ENCODE measurements at regions not wholly inside any gene's neighbourhood (a gene's known extent, or its start where the extent isn't known, plus 50 kb on each side); places are given as distances from the start of the nearest gene placed in this dataset.
"Not testable (repeated sequence)": the region's sequence is repeated elsewhere in the genome, so short reads cannot be mapped to it uniquely, and the experiment has no call there.

- Histone ChIP-seq H3K4me1 (ENCODE audit: control insufficient read depth, insufficient read depth, low read length) (no peaks in the 10 kb centered on the region), H3K4me2 (ENCODE audit: low read length) (no peak overlapping the region), H3K4me3 (ENCODE audit: low read length) (no peak overlapping the region), H3K9me3 (replicated peaks; ENCODE audit: low read length) (no peaks in the 10 kb centered on the region), H3K27me3 (ENCODE audit: control insufficient read depth, insufficient read depth, low read length) (peaks cover 9% of the 10 kb centered on the region), H3K36me3 (ENCODE audit: insufficient read depth, low read length) (no peaks in the 10 kb centered on the region), H3K9ac (ENCODE audit: low read depth, low read length) (no peak overlapping the region)
Measured at GRCh38 chr17:79547586-79547985, 63.3 kb downstream of the RBFOX3 start.

- not testable (repeated sequence) for H3K4me1 ChIP-seq (ENCODE audit: control insufficient read depth, insufficient read depth, low read length); H3K4me2 ChIP-seq (ENCODE audit: low read length); H3K36me3 ChIP-seq (ENCODE audit: insufficient read depth, low read length); H3K9me3 ChIP-seq (replicated peaks; ENCODE audit: low read length); H3K27me3 ChIP-seq (ENCODE audit: control insufficient read depth, insufficient read depth, low read length); H3K4me3 ChIP-seq (ENCODE audit: low read length); H3K9ac ChIP-seq (ENCODE audit: low read depth, low read length)
Measured at GRCh38 chr17:79547171-79547570, 63.7 kb downstream of the RBFOX3 start.

DNA sequence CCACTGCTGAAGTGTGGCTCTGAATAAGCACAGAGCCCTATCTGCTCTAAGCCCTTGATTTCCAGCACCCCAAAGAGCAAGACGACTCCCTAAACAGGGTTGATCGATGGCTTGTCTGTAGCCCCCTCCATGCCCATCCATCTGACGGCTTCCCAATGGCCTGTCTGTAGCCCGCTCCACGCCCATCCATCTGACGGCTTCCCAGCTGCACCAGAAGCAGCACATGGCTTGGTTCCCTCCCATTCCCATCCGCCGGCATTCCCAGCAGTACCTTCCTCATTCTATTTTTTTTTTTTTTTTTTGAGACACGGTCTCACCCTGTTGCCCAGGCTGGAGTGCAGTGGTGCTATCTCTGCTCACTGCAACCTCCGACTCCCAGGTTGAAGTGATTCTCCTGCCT lies 64.5 kb downstream of the RBFOX3 start:
- Histone ChIP-seq H3K27me3 (ENCODE audit: control insufficient read depth, insufficient read depth, low read length) (peaks cover 12% of the 10 kb centered on the region), H3K9me3 (replicated peaks; ENCODE audit: low read length) (no peaks in the 10 kb centered on the region), H3K4me2 (ENCODE audit: low read length) (no peak overlapping the region)

GRCh38 chr17:79545251-79546005 lies 65.4 kb downstream of the RBFOX3 start:
- Histone ChIP-seq H3K9ac (ENCODE audit: low read depth, low read length) (no peak overlapping the region), H3K4me2 (ENCODE audit: low read length) (no peak overlapping the region), H3K4me1 (ENCODE audit: control insufficient read depth, insufficient read depth, low read length) (no peaks in the 10 kb centered on the region), H3K36me3 (ENCODE audit: insufficient read depth, low read length) (no peaks in the 10 kb centered on the region), H3K27me3 (ENCODE audit: control insufficient read depth, insufficient read depth, low read length) (peaks cover 12% of the 10 kb centered on the region), H3K4me3 (ENCODE audit: low read length) (no peak overlapping the region), H3K9me3 (replicated peaks; ENCODE audit: low read length) (no peaks in the 10 kb centered on the region)

More for the DNA sequence above, 64.5 kb downstream of the RBFOX3 start:
- H3K4me3 ChIP-seq (ENCODE audit: low read length) = no peak overlapping the region
- no peaks in the 10 kb centered on the region for H3K36me3 ChIP-seq (ENCODE audit: insufficient read depth, low read length)
- H3K9ac ChIP-seq (ENCODE audit: low read depth, low read length) = no peak overlapping the region
- H3K4me1 ChIP-seq (ENCODE audit: control insufficient read depth, insufficient read depth, low read length) = no peaks in the 10 kb centered on the region

- Histone ChIP-seq H3K36me3 (ENCODE audit: insufficient read depth, low read length) (no peaks in the 10 kb centered on the region), H3K4me1 (ENCODE audit: control insufficient read depth, insufficient read depth, low read length) (no peaks in the 10 kb centered on the region), H3K9ac (ENCODE audit: low read depth, low read length) (no peak overlapping the region), H3K9me3 (replicated peaks; ENCODE audit: low read length) (no peaks in the 10 kb centered on the region), H3K4me2 (ENCODE audit: low read length) (no peak overlapping the region), H3K4me3 (ENCODE audit: low read length) (no peak overlapping the region), H3K27me3 (ENCODE audit: control insufficient read depth, insufficient read depth, low read length) (peaks cover 12% of the 10 kb centered on the region)
Measured at GRCh38 chr17:79544142-79544914, 66.5 kb downstream of the RBFOX3 start.

GRCh38 chr17:79543531-79543930 lies 67.3 kb downstream of the RBFOX3 start:
- Histone ChIP-seq H3K9ac (ENCODE audit: low read depth, low read length) (no peak overlapping the region), H3K36me3 (ENCODE audit: insufficient read depth, low read length) (no peaks in the 10 kb centered on the region), H3K9me3 (replicated peaks; ENCODE audit: low read length) (no peaks in the 10 kb centered on the region), H3K27me3 (ENCODE audit: control insufficient read depth, insufficient read depth, low read length) (peaks cover 12% of the 10 kb centered on the region), H3K4me3 (ENCODE audit: low read length) (no peak overlapping the region), H3K4me1 (ENCODE audit: control insufficient read depth, insufficient read depth, low read length) (no peaks in the 10 kb centered on the region), H3K4me2 (ENCODE audit: low read length) (no peak overlapping the region)

DNA sequence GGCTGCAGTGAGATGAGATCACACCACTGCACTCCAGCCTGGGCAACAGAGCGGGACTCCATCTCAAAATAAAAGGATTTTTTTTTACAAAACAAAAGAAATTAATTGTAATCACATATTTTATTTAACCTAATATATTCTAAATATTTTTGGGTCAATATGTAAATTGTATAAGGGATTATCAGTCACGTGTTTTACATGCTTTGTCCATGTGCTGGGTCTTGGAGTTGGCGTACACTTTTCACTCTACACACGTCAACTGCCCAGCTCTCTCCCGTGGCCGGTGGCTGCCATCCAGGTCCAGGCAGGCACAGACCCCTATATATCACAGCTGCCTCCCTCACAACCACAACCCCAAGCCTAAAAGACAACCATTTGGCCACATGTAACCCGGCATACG lies 68.1 kb downstream of the RBFOX3 start:
- H3K4me2 ChIP-seq (ENCODE audit: low read length) = no peak overlapping the region
- no peak overlapping the region for H3K9ac ChIP-seq (ENCODE audit: low read depth, low read length)
- no peaks in the 10 kb centered on the region for H3K4me1 ChIP-seq (ENCODE audit: control insufficient read depth, insufficient read depth, low read length)
- H3K36me3 ChIP-seq (ENCODE audit: insufficient read depth, low read length) = no peaks in the 10 kb centered on the region
- peaks cover 12% of the 10 kb centered on the region for H3K27me3 ChIP-seq (ENCODE audit: control insufficient read depth, insufficient read depth, low read length)
- no peaks in the 10 kb centered on the region for H3K9me3 ChIP-seq (replicated peaks; ENCODE audit: low read length)
- H3K4me3 ChIP-seq (ENCODE audit: low read length) = no peak overlapping the region

DNA sequence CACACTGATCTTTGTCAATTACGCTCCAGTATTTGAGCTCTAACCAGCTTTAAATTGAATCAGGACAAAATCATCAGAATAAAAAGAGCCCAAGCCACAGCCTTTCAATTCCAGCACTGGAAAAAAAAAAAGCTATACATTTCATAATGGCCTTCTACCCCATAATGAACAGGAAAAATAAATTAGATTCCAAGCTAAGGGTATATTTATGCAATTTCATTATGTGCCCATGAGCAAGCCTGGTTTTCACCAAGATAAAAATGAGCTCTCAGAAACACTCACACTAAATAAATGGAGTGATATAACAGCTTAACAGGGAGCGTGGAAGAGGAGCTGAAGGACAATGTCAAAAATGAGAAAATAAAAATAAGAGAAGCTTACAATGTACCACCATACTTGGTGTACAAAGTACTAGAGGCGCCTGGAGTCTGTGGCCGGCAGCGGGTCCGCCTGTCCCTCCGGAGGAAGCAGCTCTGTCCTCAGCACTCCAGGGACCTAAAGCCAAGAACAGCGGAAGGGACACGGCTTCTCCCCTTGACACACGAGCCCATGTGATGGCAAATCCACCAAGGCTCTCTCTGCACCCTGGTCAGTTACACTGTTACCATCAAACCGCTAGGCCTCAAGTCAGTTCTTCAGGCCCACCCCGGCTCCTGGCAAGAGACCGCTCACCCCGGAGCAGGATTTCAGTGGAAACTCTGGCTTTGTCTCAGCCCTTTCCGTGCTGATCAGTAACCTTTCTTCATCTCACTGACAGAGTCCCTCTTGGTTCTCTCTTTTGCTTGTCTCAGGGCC lies 69.6 kb downstream of the RBFOX3 start:
- Histone ChIP-seq H3K36me3 (ENCODE audit: insufficient read depth, low read length) (no peaks in the 10 kb centered on the region), H3K9me3 (replicated peaks; ENCODE audit: low read length) (no peaks in the 10 kb centered on the region), H3K27me3 (ENCODE audit: control insufficient read depth, insufficient read depth, low read length) (peaks cover 12% of the 10 kb centered on the region), H3K4me3 (ENCODE audit: low read length) (no peak overlapping the region), H3K4me1 (ENCODE audit: control insufficient read depth, insufficient read depth, low read length) (no peaks in the 10 kb centered on the region), H3K4me2 (ENCODE audit: low read length) (no peak overlapping the region), H3K9ac (ENCODE audit: low read depth, low read length) (no peak overlapping the region)

DNA sequence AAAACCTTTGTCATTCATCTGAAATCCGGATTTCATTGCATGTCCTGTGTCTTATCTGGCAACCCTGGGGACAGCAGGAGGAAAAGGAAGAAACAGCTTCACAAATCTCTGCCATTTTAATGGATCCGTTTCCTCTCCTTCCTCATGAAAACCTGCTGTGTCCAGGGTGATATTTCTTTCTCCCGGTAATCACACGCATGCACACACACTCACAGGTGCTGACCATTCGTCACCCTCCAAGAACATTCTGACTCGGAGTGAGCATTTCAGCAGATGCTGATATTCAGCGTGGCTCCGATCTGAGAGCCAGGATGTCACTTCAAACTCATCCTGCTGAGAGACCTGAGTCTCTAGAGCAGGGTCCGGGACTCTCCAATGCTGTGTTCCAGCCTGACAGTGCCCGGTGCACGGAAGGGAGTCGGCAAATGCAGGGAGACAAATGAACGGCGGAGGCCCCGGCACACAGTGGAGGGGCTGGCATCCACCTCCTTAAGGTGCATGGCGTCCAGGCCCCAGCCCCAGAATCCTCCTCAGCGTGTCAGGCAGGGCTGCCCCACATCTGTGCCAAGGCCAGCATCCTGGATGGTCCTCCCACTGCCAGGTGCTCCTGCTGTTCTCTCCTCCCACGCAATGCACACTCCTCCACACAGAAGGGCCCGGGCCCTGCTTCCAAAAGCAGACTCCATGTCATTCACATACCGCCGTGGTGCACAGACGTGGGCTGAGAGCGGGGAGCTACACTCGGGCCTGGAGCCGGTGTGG lies 70.7 kb downstream of the RBFOX3 start:
- no peaks in the 10 kb centered on the region for H3K4me1 ChIP-seq (ENCODE audit: control insufficient read depth, insufficient read depth, low read length)
- no peaks in the 10 kb centered on the region for H3K9me3 ChIP-seq (replicated peaks; ENCODE audit: low read length)
- peaks cover 12% of the 10 kb centered on the region for H3K27me3 ChIP-seq (ENCODE audit: control insufficient read depth, insufficient read depth, low read length)
- H3K36me3 ChIP-seq (ENCODE audit: insufficient read depth, low read length) = no peaks in the 10 kb centered on the region
- H3K4me2 ChIP-seq (ENCODE audit: low read length) = no peak overlapping the region
- H3K4me3 ChIP-seq (ENCODE audit: low read length) = no peak overlapping the region
- no peak overlapping the region for H3K9ac ChIP-seq (ENCODE audit: low read depth, low read length)

GRCh38 chr17:79538291-79538690 lies 72.6 kb downstream of the RBFOX3 start:
- no peaks in the 10 kb centered on the region for H3K9me3 ChIP-seq (replicated peaks; ENCODE audit: low read length)
- peaks cover 9% of the 10 kb centered on the region for H3K27me3 ChIP-seq (ENCODE audit: control insufficient read depth, insufficient read depth, low read length)
- no peak overlapping the region for H3K9ac ChIP-seq (ENCODE audit: low read depth, low read length)
- no peak overlapping the region for H3K4me2 ChIP-seq (ENCODE audit: low read length)
- H3K4me3 ChIP-seq (ENCODE audit: low read length) = no peak overlapping the region
- H3K36me3 ChIP-seq (ENCODE audit: insufficient read depth, low read length) = no peaks in the 10 kb centered on the region
- H3K4me1 ChIP-seq (ENCODE audit: control insufficient read depth, insufficient read depth, low read length) = no peaks in the 10 kb centered on the region

DNA sequence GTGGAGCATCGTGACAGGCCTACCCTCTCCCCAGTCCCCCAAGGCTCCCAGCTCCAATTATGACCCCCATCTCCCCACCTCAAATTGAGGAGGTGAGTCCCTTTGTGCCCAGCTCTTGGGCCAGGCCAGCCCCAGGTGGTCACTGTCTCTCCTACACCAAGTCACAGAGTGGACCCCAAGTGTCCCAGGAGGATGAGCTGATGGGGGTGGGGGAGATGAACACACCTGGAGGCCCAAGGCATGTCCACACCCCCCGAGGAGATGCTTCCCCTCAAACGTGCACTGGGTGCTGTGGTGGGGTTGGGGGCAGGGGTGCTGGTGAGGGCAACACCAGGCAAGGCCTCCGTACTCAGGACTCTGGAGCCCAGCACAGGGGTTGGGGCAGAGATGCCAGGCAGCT lies 73.2 kb downstream of the RBFOX3 start:
- H3K27me3 ChIP-seq (ENCODE audit: control insufficient read depth, insufficient read depth, low read length) = peaks cover 3% of the 10 kb centered on the region
- H3K4me3 ChIP-seq (ENCODE audit: low read length) = no peak overlapping the region
- no peak overlapping the region for H3K9ac ChIP-seq (ENCODE audit: low read depth, low read length)
- H3K9me3 ChIP-seq (replicated peaks; ENCODE audit: low read length) = no peaks in the 10 kb centered on the region
- H3K4me1 ChIP-seq (ENCODE audit: control insufficient read depth, insufficient read depth, low read length) = no peaks in the 10 kb centered on the region
- no peaks in the 10 kb centered on the region for H3K36me3 ChIP-seq (ENCODE audit: insufficient read depth, low read length)
- H3K4me2 ChIP-seq (ENCODE audit: low read length) = no peak overlapping the region
